KMS-11 (cell line): ENCODE measurements at regions not wholly inside any gene's neighbourhood (a gene's known extent, or its start where the extent isn't known, plus 50 kb on each side); places are given as distances from the start of the nearest gene placed in this dataset.

ENCODE experiments used
- H2AFZ ChIP-seq: fragments of 200-600 bp; sonication (generic); 2 replicates; pipeline ENCODE4 v1.6.1; 2016; ENCODE audit warnings: antibody characterized with exemption, mixed run types, low read depth
- H3K27ac ChIP-seq: fragments of 200-600 bp; sonication (generic); 2 replicates; pipeline ENCODE4 v1.6.1; 2016; ENCODE audit warnings: mild to moderate bottlenecking, mixed run types
- H3K27me3 ChIP-seq: fragments of 200-600 bp; sonication (generic); 2 replicates; pipeline ENCODE4 v1.6.1; 2017; ENCODE audit warnings: mild to moderate bottlenecking, low read depth, mixed run types, moderate library complexity; ENCODE audit not compliant: insufficient read depth
- H3K36me3 ChIP-seq: fragments of 200-600 bp; sonication (generic); 2 replicates; pipeline ENCODE4 v1.6.1; 2017; ENCODE audit warnings: mild to moderate bottlenecking, mixed run types; ENCODE audit not compliant: insufficient read depth
- H3K4me1 ChIP-seq: fragments of 200-600 bp; sonication (generic); 2 replicates; pipeline ENCODE4 v1.6.1; 2016; ENCODE audit warnings: mild to moderate bottlenecking, low read depth, mixed run types; ENCODE audit not compliant: poor library complexity, severe bottlenecking
- H3K4me2 ChIP-seq: fragments of 200-600 bp; sonication (generic); 2 replicates; pipeline ENCODE4 v1.7.0; 2016; ENCODE audit warnings: mild to moderate bottlenecking, mixed run types
- H3K4me3 ChIP-seq: fragments of 200-600 bp; sonication (generic); IDR thresholded peaks from 2 replicates; pipeline ENCODE4 v1.6.1; 2017; ENCODE audit warnings: low read depth, low read length, mixed read lengths; ENCODE audit not compliant: insufficient read depth
- H3K79me2 ChIP-seq: fragments of 200-600 bp; sonication (generic); 2 replicates; pipeline ENCODE4 v1.6.1; 2016; ENCODE audit warnings: low read depth, mixed run types; ENCODE audit not compliant: insufficient read depth
- H3K9ac ChIP-seq: fragments of 200-600 bp; sonication (generic); 2 replicates; pipeline ENCODE4 v1.6.1; 2016; ENCODE audit warnings: mild to moderate bottlenecking, mixed run types
- H4K20me1 ChIP-seq: fragments of 200-600 bp; sonication (generic); 2 replicates; pipeline ENCODE4 v1.6.1; 2016; ENCODE audit warnings: mild to moderate bottlenecking, mixed run types; ENCODE audit not compliant: insufficient read depth
- CTCF ChIP-seq: fragments of 200-600 bp; sonication (generic); conservative IDR thresholded peaks from 2 replicates; pipeline ENCODE4 v1.6.1; 2017; ENCODE audit warnings: low read depth, mild to moderate bottlenecking, antibody characterized with exemption, low read length, moderate library complexity, mixed read lengths

GRCh38 chr1:106249810-106250209 is 806.7 kb upstream of the PRMT6 start:
- Histone ChIP-seq H3K27me3 (no peaks in the 10 kb centered on the region), H3K4me3 (no peak overlapping the region), H3K36me3 (no peaks in the 10 kb centered on the region), H3K4me1 (no peaks in the 10 kb centered on the region), H2AFZ (no peak overlapping the region), H3K27ac (no peak overlapping the region), H3K79me2 (no peaks in the 10 kb centered on the region), H3K9ac (no peak overlapping the region), H4K20me1 (no peaks in the 10 kb centered on the region), H3K4me2 (no peak overlapping the region)
- no peak for TF ChIP-seq CTCF

GRCh38 chr1:106254748-106255147 is 801.7 kb upstream of the PRMT6 start:
- Histone ChIP-seq H3K36me3 (no peaks in the 10 kb centered on the region), H2AFZ (no peak overlapping the region), H3K9ac (no peak overlapping the region), H3K4me2 (no peak overlapping the region), H3K27ac (no peak overlapping the region), H4K20me1 (no peaks in the 10 kb centered on the region), H3K27me3 (no peaks in the 10 kb centered on the region), H3K79me2 (no peaks in the 10 kb centered on the region), H3K4me1 (no peaks in the 10 kb centered on the region), H3K4me3 (no peak overlapping the region)
- no peak for TF ChIP-seq CTCF

- H3K4me1 ChIP-seq, result no peaks in the 10 kb centered on the region
- no peak for TF ChIP-seq CTCF
- no peak overlapping the region for H2AFZ ChIP-seq
- H3K4me3 ChIP-seq, result no peak overlapping the region
- H4K20me1 ChIP-seq, result no peaks in the 10 kb centered on the region
- H3K4me2 ChIP-seq, result no peak overlapping the region
- H3K27ac ChIP-seq, result no peak overlapping the region
- no peaks in the 10 kb centered on the region for H3K27me3 ChIP-seq
- H3K36me3 ChIP-seq, result no peaks in the 10 kb centered on the region
- H3K79me2 ChIP-seq, result no peaks in the 10 kb centered on the region
- no peak overlapping the region for H3K9ac ChIP-seq
Observed at GRCh38 chr1:106266786-106267185, 789.7 kb upstream of the PRMT6 start.

GRCh38 chr1:106268070-106268469 is 788.4 kb upstream of the PRMT6 start:
- H3K4me2 ChIP-seq, result no peak overlapping the region
- H3K9ac ChIP-seq, result no peak overlapping the region
- H3K27me3 ChIP-seq, result no peaks in the 10 kb centered on the region
- H3K4me3 ChIP-seq, result no peak overlapping the region
- TF ChIP-seq CTCF, result no peak
- no peaks in the 10 kb centered on the region for H3K36me3 ChIP-seq
- no peak overlapping the region for H3K27ac ChIP-seq
- H2AFZ ChIP-seq, result no peak overlapping the region
- H3K4me1 ChIP-seq, result no peaks in the 10 kb centered on the region
- no peaks in the 10 kb centered on the region for H3K79me2 ChIP-seq
- H4K20me1 ChIP-seq, result no peaks in the 10 kb centered on the region

GRCh38 chr1:106276871-106277270 is 779.6 kb upstream of the PRMT6 start:
- no peaks in the 10 kb centered on the region for H4K20me1 ChIP-seq
- no peaks in the 10 kb centered on the region for H3K4me1 ChIP-seq
- H3K27ac ChIP-seq, result no peak overlapping the region
- no peaks in the 10 kb centered on the region for H3K79me2 ChIP-seq
- H3K4me3 ChIP-seq, result no peak overlapping the region
- H3K9ac ChIP-seq, result no peak overlapping the region
- no peak for TF ChIP-seq CTCF
- no peak overlapping the region for H3K4me2 ChIP-seq
- no peaks in the 10 kb centered on the region for H3K27me3 ChIP-seq
- no peaks in the 10 kb centered on the region for H3K36me3 ChIP-seq
- H2AFZ ChIP-seq, result no peak overlapping the region
